D721Med (cell line): ENCODE measurements at regions not wholly inside any gene's neighbourhood (a gene's known extent, or its start where the extent isn't known, plus 50 kb on each side); places are given as distances from the start of the nearest gene placed in this dataset.

Source experiments
- DNase-seq: peaks from one replicate; pipeline ENCODE4 v3.0.0; 2011; ENCODE audit warnings: low spot score; ENCODE audit not compliant: insufficient read length
- FAIRE-seq: peaks from 2 replicates; lab custom pipeline; 2011; peaks lifted over from hg19 to GRCh38; lab: Jason Lieb, UNC
- CTCF ChIP-seq: IDR thresholded peaks from 2 replicates; pipeline ENCODE4 v1.5.1; 2012; ENCODE audit warnings: mild to moderate bottlenecking, control low read depth; ENCODE audit not compliant: insufficient read depth; ENCODE audit errors: missing control alignments

DNA sequence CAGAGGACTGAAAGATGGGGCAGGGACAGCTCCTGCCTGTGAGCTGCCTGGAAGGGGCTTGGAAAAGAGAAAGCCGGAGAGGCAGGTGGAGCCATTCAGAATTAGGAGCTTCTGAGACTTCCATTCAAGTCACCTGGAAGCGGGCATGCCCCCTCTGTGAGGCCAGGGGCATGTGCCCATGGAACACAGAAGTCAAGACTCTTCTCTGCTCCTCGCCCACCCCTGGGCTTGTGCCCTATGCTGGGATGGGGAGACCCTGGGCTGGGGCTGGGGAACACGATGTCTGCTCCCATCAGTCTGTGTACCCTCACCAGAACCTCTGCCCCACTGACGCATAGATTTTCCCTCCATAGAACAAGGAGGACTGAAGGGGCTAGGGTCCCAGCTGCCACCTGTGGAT lies 372.0 kb downstream of the SHANK2 start:
- no peak for TF ChIP-seq CTCF
- DNase-seq (no peak), FAIRE-seq (no peak)

DNA sequence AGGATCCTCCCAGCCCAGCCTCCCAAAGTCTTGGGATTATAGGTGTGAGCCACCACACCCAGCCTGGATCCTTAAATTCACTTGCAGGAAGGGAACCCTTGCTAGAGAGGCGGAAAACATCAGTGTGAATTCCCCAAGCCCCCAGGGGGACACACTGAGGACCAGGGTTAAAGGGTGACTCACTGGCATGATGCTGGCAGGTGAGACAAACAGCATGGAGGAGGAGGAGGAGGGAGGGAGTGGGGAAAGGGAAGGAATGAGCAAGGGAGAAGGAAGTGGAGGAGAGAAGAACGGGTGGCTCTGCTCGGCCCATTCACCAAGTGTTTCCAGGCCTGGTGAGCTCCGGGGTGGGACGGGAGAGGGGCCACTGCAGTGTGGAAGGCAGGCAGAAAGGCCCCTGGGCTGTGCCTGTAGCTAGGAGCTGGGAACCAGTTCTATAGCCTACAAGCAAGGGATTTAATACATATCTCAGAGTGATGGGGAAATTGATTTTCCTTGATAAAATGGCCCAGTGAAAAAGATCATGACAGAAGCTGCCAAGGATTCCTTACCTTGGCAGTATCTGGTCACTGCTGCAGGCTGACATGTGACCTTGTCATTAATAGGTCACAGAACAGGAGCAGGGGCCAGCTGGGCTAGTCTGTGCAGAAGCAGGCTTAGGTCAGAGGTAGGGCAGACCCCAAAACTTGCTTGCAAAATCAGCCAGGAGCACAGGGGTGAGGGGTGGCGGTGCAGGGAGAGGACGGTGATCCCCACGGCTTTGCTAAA lies 370.2 kb downstream of the SHANK2 start:
- no peak for TF ChIP-seq CTCF
- FAIRE-seq = no peak
- DNase-seq = no peak

- FAIRE-seq = no peak
- DNase-seq = no peak
- TF ChIP-seq CTCF = no peak
Observed at GRCh38 chr11:70882716-70883085, 369.7 kb downstream of the SHANK2 start.

DNA sequence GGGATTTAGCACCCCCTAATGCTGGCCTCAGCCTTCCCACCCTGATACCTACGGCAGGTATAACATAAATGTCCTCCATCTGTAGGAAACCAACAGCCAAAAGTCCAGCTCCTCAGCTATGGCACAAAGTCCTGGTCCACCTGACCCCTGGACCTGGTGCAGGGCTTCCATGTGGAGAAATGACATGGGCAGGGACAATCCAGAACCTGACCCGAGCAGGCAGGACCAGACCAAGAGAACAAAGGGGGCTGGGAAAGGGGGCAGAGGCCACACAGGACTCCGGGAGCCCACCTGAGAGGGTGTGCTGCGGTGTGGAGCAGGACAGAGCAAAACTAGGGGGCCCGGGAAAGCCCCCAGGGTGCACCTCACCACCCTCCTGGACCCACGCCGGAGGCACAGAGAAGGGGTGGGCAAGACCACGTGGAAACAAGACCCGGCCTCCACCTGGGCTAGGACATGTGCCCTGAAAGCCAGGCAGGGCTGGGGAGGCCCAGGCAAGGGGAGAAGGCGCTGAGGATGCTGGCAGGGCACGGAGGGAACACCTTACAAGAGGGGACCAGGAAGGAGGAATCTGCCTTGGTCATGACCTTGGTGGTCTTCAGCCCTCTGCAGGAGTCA lies 368.9 kb downstream of the SHANK2 start:
- DNase-seq (no peak), FAIRE-seq (no peak)
- TF ChIP-seq CTCF = no peak

DNA sequence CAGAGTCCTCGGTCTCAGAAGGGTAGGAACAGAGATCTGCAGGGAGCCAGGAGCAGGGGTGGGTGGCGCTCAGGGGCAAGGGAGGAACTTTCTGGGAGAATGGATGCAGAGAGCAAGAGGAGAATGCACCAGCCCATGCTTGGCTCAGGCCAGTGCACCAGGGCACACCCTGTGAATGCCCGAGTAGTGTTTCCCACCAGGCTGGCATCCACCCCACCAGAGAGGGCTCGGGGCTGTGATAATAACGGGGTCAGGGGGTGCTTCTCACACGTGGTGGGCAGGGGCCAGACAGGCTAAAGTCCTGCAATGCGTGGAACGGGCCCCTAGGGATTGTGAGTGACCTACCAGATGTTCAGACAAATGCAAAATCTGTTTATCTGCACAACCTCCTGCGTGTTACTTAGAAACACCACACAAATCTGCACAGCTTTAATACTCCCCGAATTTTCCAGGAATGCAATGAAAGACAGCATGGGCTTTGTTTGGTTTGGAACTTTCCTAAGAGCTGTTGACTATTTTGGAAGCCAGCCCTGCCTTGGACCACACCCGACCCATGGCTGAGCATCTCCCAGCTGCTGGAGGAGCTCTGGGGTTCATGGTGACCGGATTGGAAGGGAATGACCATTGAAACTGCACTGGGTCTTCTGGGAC lies 368.3 kb downstream of the SHANK2 start:
- no peak for TF ChIP-seq CTCF
- FAIRE-seq = no peak
- DNase-seq = no peak

- no peak for TF ChIP-seq CTCF
- FAIRE-seq = no peak
- DNase-seq = no peak
Observed at GRCh38 chr11:70885281-70886231, 366.8 kb downstream of the SHANK2 start.
